ENCODE measurements at regions not wholly inside any gene's neighbourhood (a gene's known extent, or its start where the extent isn't known, plus 50 kb on each side); places are given as distances from the start of the nearest gene placed in this dataset.

- no peak overlapping the region for H2BK120ac ChIP-seq (ENCODE audit: low read depth, low read length)
- H2AK5ac ChIP-seq (ENCODE audit: low read depth, low read length) = peak overlapping the region; percentile 53
- no peak overlapping the region for H3K4ac ChIP-seq (ENCODE audit: low read length)
- no peak overlapping the region for H3K27ac ChIP-seq (replicated peaks; ENCODE audit: low read length)
- no peak overlapping the region for H2AFZ ChIP-seq (ENCODE audit: low read length)
- no peak overlapping the region for H3K9ac ChIP-seq (ENCODE audit: low read depth, low read length, poor library complexity)
- H4K91ac ChIP-seq (ENCODE audit: low read depth, low read length, poor library complexity) = no peak overlapping the region
- H3K4me3 ChIP-seq (ENCODE audit: low read length in 2 of 2) = no peak overlapping the region
- peaks cover 7 to 20% of the 10 kb centered on the region in 2 donors for H3K4me1 ChIP-seq (ENCODE audit: control insufficient read depth in 2 of 2, insufficient read depth in 1 of 2, low read depth in 1 of 2, low read length in 2 of 2)
- H3K36me3 ChIP-seq (replicated peaks in 1 of 2; ENCODE audit: control insufficient read depth in 2 of 2, insufficient read depth in 2 of 2, low read length in 2 of 2) = no peaks in the 10 kb centered on the region
- peaks cover 0 to 10% (median 0%) of the 10 kb centered on the region in 3 experiments for H3K27me3 ChIP-seq (ENCODE audit: control insufficient read depth in 3 of 3, insufficient read depth in 3 of 3, low read depth in 1 of 3, low read length in 3 of 3)
- no peaks in the 10 kb centered on the region for H3K79me1 ChIP-seq (ENCODE audit: low read depth, low read length)
- H3K4me2 ChIP-seq (ENCODE audit: insufficient read depth, low read length, poor library complexity, severe bottlenecking) = no peak overlapping the region
- no peaks in the 10 kb centered on the region for H3K9me3 ChIP-seq (replicated peaks in 1 of 2; ENCODE audit: control insufficient read depth in 2 of 2, insufficient read depth in 1 of 2, low read depth in 1 of 2, low read length in 2 of 2)
- no peak overlapping the region for H4K8ac ChIP-seq (ENCODE audit: low read depth, low read length)
- H2BK5ac ChIP-seq (ENCODE audit: low read length) = no peak overlapping the region
- H3K18ac ChIP-seq (ENCODE audit: low read length) = no peak overlapping the region
- no peak overlapping the region for H3K14ac ChIP-seq (ENCODE audit: low read length)
- DNase-seq (ENCODE audit: low spot score) = no peak
- no peak overlapping the region for H3K23ac ChIP-seq (ENCODE audit: low read depth, low read length, poor library complexity)
- no CpG with 5 or more reads among the region's 11 CpGs for WGBS, 2 donors (ENCODE audit: extremely low coverage in 2 of 2, insufficient read length in 2 of 2, insufficient replicate concordance in 1 of 2)
- H2BK12ac ChIP-seq (ENCODE audit: low read length) = peak overlapping the region; percentile 52
- no peak overlapping the region for H2BK15ac ChIP-seq (ENCODE audit: low read length)
Measured at GRCh38 chr9:95750725-95751519, 124.6 kb upstream of the ERCC6L2 start.

GRCh38 chr9:95749493-95749892, 126.0 kb upstream of the ERCC6L2 start:
- no peak overlapping the region for H3K18ac ChIP-seq (ENCODE audit: low read length)
- no peak overlapping the region for H3K14ac ChIP-seq (ENCODE audit: low read length)
- H2AFZ ChIP-seq (ENCODE audit: low read length) = no peak overlapping the region
- H3K4ac ChIP-seq (ENCODE audit: low read length) = no peak overlapping the region
- DNase-seq (ENCODE audit: low spot score) = no peak
- no peak overlapping the region for H4K91ac ChIP-seq (ENCODE audit: low read depth, low read length, poor library complexity)
- H4K8ac ChIP-seq (ENCODE audit: low read depth, low read length) = no peak overlapping the region
- H3K9me3 ChIP-seq (replicated peaks in 1 of 2; ENCODE audit: control insufficient read depth in 2 of 2, insufficient read depth in 1 of 2, low read depth in 1 of 2, low read length in 2 of 2) = no peaks in the 10 kb centered on the region
- no peak overlapping the region for H3K9ac ChIP-seq (ENCODE audit: low read depth, low read length, poor library complexity)
- no peak overlapping the region for H3K4me2 ChIP-seq (ENCODE audit: insufficient read depth, low read length, poor library complexity, severe bottlenecking)
- H2BK120ac ChIP-seq (ENCODE audit: low read depth, low read length) = no peak overlapping the region
- H3K36me3 ChIP-seq (replicated peaks in 1 of 2; ENCODE audit: control insufficient read depth in 2 of 2, insufficient read depth in 2 of 2, low read length in 2 of 2) = no peaks in the 10 kb centered on the region
- H3K4me3 ChIP-seq (ENCODE audit: low read length in 2 of 2) = no peak overlapping the region
- H3K27me3 ChIP-seq (ENCODE audit: control insufficient read depth in 3 of 3, insufficient read depth in 3 of 3, low read depth in 1 of 3, low read length in 3 of 3) = peaks cover 0 to 10% (median 0%) of the 10 kb centered on the region in 3 experiments
- H3K79me1 ChIP-seq (ENCODE audit: low read depth, low read length) = no peaks in the 10 kb centered on the region
- H2BK5ac ChIP-seq (ENCODE audit: low read length) = no peak overlapping the region
- H2AK5ac ChIP-seq (ENCODE audit: low read depth, low read length) = no peak overlapping the region
- no peak overlapping the region for H3K23ac ChIP-seq (ENCODE audit: low read depth, low read length, poor library complexity)
- H3K27ac ChIP-seq (replicated peaks; ENCODE audit: low read length) = no peak overlapping the region
- no CpG with 5 or more reads among the region's 9 CpGs for WGBS, 2 donors (ENCODE audit: extremely low coverage in 2 of 2, insufficient read length in 2 of 2, insufficient replicate concordance in 1 of 2)
- no peak overlapping the region for H2BK12ac ChIP-seq (ENCODE audit: low read length)
- no peak overlapping the region for H2BK15ac ChIP-seq (ENCODE audit: low read length)
- H3K4me1 ChIP-seq (ENCODE audit: control insufficient read depth in 2 of 2, insufficient read depth in 1 of 2, low read depth in 1 of 2, low read length in 2 of 2) = peaks cover 4 to 12% of the 10 kb centered on the region in 2 donors

- H3K79me1 ChIP-seq (ENCODE audit: low read depth, low read length) = no peaks in the 10 kb centered on the region
- H3K23ac ChIP-seq (ENCODE audit: low read depth, low read length, poor library complexity) = no peak overlapping the region
- no peak overlapping the region for H3K9ac ChIP-seq (ENCODE audit: low read depth, low read length, poor library complexity)
- H3K27ac ChIP-seq (replicated peaks; ENCODE audit: low read length) = no peak overlapping the region
- H3K4me3 ChIP-seq (ENCODE audit: low read length in 2 of 2) = no peak overlapping the region
- no peak overlapping the region for H2AFZ ChIP-seq (ENCODE audit: low read length)
- peaks cover 0 to 3% of the 10 kb centered on the region in 2 donors for H3K4me1 ChIP-seq (ENCODE audit: control insufficient read depth in 2 of 2, insufficient read depth in 1 of 2, low read depth in 1 of 2, low read length in 2 of 2)
- H4K91ac ChIP-seq (ENCODE audit: low read depth, low read length, poor library complexity) = no peak overlapping the region
- H3K4ac ChIP-seq (ENCODE audit: low read length) = no peak overlapping the region
- no peak overlapping the region for H2BK120ac ChIP-seq (ENCODE audit: low read depth, low read length)
- no peak for DNase-seq (ENCODE audit: low spot score)
- H4K8ac ChIP-seq (ENCODE audit: low read depth, low read length) = no peak overlapping the region
- peaks cover 0 to 4% (median 0%) of the 10 kb centered on the region in 3 experiments for H3K27me3 ChIP-seq (ENCODE audit: control insufficient read depth in 3 of 3, insufficient read depth in 3 of 3, low read depth in 1 of 3, low read length in 3 of 3)
- WGBS, 2 donors (ENCODE audit: extremely low coverage in 2 of 2, insufficient read length in 2 of 2, insufficient replicate concordance in 1 of 2) = no CpG with 5 or more reads among the region's 4 CpGs
- H2BK5ac ChIP-seq (ENCODE audit: low read length) = no peak overlapping the region
- no peak overlapping the region for H3K18ac ChIP-seq (ENCODE audit: low read length)
- no peak overlapping the region for H2BK12ac ChIP-seq (ENCODE audit: low read length)
- no peak overlapping the region for H2BK15ac ChIP-seq (ENCODE audit: low read length)
- H3K9me3 ChIP-seq (replicated peaks in 1 of 2; ENCODE audit: control insufficient read depth in 2 of 2, insufficient read depth in 1 of 2, low read depth in 1 of 2, low read length in 2 of 2) = no peaks in the 10 kb centered on the region
- no peak overlapping the region for H2AK5ac ChIP-seq (ENCODE audit: low read depth, low read length)
- no peak overlapping the region for H3K14ac ChIP-seq (ENCODE audit: low read length)
- no peak overlapping the region for H3K4me2 ChIP-seq (ENCODE audit: insufficient read depth, low read length, poor library complexity, severe bottlenecking)
- no peaks in the 10 kb centered on the region for H3K36me3 ChIP-seq (replicated peaks in 1 of 2; ENCODE audit: control insufficient read depth in 2 of 2, insufficient read depth in 2 of 2, low read length in 2 of 2)
Measured at GRCh38 chr9:95746408-95747180, 128.9 kb upstream of the ERCC6L2 start.

- no CpG with 5 or more reads among the region's 6 CpGs for WGBS, 2 donors (ENCODE audit: extremely low coverage in 2 of 2, insufficient read length in 2 of 2, insufficient replicate concordance in 1 of 2)
- H3K4ac ChIP-seq (ENCODE audit: low read length) = no peak overlapping the region
- H3K9ac ChIP-seq (ENCODE audit: low read depth, low read length, poor library complexity) = no peak overlapping the region
- DNase-seq (ENCODE audit: low spot score) = no peak
- no peaks in the 10 kb centered on the region for H3K9me3 ChIP-seq (replicated peaks in 1 of 2; ENCODE audit: control insufficient read depth in 2 of 2, insufficient read depth in 1 of 2, low read depth in 1 of 2, low read length in 2 of 2)
- no peak overlapping the region for H2BK120ac ChIP-seq (ENCODE audit: low read depth, low read length)
- no peaks in the 10 kb centered on the region for H3K79me1 ChIP-seq (ENCODE audit: low read depth, low read length)
- H4K91ac ChIP-seq (ENCODE audit: low read depth, low read length, poor library complexity) = no peak overlapping the region
- no peak overlapping the region for H3K4me3 ChIP-seq (ENCODE audit: low read length in 2 of 2)
- no peak overlapping the region for H2BK15ac ChIP-seq (ENCODE audit: low read length)
- H3K23ac ChIP-seq (ENCODE audit: low read depth, low read length, poor library complexity) = no peak overlapping the region
- H3K27ac ChIP-seq (replicated peaks; ENCODE audit: low read length) = no peak overlapping the region
- no peak overlapping the region for H2AFZ ChIP-seq (ENCODE audit: low read length)
- no peaks in the 10 kb centered on the region for H3K36me3 ChIP-seq (replicated peaks in 1 of 2; ENCODE audit: control insufficient read depth in 2 of 2, insufficient read depth in 2 of 2, low read length in 2 of 2)
- no peak overlapping the region for H3K4me2 ChIP-seq (ENCODE audit: insufficient read depth, low read length, poor library complexity, severe bottlenecking)
- H3K27me3 ChIP-seq (ENCODE audit: control insufficient read depth in 3 of 3, insufficient read depth in 3 of 3, low read depth in 1 of 3, low read length in 3 of 3) = peaks cover 0 to 4% (median 0%) of the 10 kb centered on the region in 3 experiments
- no peak overlapping the region for H2AK5ac ChIP-seq (ENCODE audit: low read depth, low read length)
- H2BK5ac ChIP-seq (ENCODE audit: low read length) = no peak overlapping the region
- no peak overlapping the region for H2BK12ac ChIP-seq (ENCODE audit: low read length)
- peak overlapping the region; percentile 56 for H3K18ac ChIP-seq (ENCODE audit: low read length)
- H3K4me1 ChIP-seq (ENCODE audit: control insufficient read depth in 2 of 2, insufficient read depth in 1 of 2, low read depth in 1 of 2, low read length in 2 of 2) = peaks cover 0 to 3% of the 10 kb centered on the region in 2 donors
- no peak overlapping the region for H3K14ac ChIP-seq (ENCODE audit: low read length)
- no peak overlapping the region for H4K8ac ChIP-seq (ENCODE audit: low read depth, low read length)
Measured at GRCh38 chr9:95742821-95743220, 132.7 kb upstream of the ERCC6L2 start.
